AG09309 (cell line): ENCODE measurements at regions not wholly inside any gene's neighbourhood (a gene's known extent, or its start where the extent isn't known, plus 50 kb on each side); places are given as distances from the start of the nearest gene placed in this dataset.
"Not testable (repeated sequence)": the region's sequence is repeated elsewhere in the genome, so short reads cannot be mapped to it uniquely, and the experiment has no call there.

Source experiments
- DNase-seq: peaks from one replicate; pipeline ENCODE4 v3.0.0-alpha.2; 2010; ENCODE audit warnings: low read depth
- H3K4me3 ChIP-seq: 2 replicates; pipeline ENCODE4 v1.5.1; 2011; ENCODE audit warnings: mild to moderate bottlenecking, low read depth, low read length, moderate library complexity; ENCODE audit not compliant: control insufficient read depth
- TF ChIP-seq, protein P1 (sequence below): IDR thresholded peaks from 2 replicates; pipeline ENCODE4 v1.5.1; 2011; ENCODE audit warnings: mild to moderate bottlenecking, low read depth, low read length, inconsistent platforms; ENCODE audit not compliant: insufficient read depth, control insufficient read depth; ENCODE audit errors: missing control alignments

DNA sequence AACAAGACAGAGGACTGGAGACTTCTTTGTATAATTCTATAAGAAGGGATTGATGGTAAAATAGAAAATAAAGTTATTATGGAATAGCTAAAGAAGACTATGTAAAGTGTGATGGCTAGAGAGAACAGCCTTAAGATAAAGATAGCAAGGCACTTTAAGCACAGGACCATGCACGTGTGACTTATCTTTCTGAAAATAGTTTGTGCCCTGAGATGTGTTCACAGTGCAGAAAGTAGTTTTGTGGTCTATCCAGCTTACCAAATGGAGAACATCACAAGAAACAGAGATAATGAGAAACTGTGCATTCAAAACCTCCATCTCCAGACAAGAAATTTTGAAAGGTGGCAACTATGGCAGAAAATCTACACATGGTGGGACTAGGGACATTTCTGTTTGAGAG is 213.3 kb downstream of the PARM1 start:
- no peak overlapping the region for H3K4me3 ChIP-seq
- TF ChIP-seq, protein P1, sequence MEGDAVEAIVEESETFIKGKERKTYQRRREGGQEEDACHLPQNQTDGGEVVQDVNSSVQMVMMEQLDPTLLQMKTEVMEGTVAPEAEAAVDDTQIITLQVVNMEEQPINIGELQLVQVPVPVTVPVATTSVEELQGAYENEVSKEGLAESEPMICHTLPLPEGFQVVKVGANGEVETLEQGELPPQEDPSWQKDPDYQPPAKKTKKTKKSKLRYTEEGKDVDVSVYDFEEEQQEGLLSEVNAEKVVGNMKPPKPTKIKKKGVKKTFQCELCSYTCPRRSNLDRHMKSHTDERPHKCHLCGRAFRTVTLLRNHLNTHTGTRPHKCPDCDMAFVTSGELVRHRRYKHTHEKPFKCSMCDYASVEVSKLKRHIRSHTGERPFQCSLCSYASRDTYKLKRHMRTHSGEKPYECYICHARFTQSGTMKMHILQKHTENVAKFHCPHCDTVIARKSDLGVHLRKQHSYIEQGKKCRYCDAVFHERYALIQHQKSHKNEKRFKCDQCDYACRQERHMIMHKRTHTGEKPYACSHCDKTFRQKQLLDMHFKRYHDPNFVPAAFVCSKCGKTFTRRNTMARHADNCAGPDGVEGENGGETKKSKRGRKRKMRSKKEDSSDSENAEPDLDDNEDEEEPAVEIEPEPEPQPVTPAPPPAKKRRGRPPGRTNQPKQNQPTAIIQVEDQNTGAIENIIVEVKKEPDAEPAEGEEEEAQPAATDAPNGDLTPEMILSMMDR, result no peak
- no peak for DNase-seq

DNA sequence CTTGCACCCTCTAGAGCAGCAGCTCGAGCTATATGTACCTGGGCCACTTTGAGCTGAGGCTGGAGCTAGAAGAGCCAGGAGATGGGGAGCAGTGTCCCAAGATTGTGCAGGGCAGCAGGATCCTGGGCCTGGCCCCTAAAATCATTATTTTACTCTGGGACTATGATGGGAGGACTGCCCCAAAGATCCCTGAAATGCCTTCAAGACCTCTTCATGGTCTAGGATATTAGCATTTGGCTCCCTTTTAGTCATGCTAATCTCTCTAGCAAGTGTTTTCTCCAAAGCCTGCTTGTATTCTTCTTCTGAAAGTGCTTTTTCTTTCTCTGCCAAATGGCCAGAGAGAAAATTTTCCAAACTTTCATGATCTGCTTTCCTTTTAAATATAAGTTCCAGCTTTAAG is 211.6 kb downstream of the PARM1 start:
- H3K4me3 ChIP-seq, result no peak overlapping the region
- no peak for DNase-seq
- TF ChIP-seq, protein P1, result no peak

DNA sequence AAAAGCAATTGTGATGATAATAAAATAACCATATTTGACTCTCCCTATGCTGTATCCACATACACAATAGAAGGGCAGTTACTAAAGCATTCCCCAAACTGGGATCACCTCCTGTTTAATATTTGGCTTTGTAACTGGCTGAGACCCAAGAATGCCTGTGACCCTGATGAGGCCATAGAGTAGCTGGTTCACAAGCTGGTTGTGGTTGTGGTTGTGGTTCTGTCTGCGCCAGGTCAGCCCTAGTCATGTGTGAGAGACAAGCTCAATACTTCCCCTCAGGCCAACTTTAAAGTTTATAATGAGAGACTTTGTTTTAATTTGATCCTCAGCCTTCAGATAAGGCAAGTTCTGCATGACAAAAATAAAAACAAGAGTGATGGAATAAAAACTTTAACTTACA is 209.9 kb downstream of the PARM1 start:
- no peak for DNase-seq
- no peak overlapping the region for H3K4me3 ChIP-seq
- TF ChIP-seq, protein P1, result no peak

DNA sequence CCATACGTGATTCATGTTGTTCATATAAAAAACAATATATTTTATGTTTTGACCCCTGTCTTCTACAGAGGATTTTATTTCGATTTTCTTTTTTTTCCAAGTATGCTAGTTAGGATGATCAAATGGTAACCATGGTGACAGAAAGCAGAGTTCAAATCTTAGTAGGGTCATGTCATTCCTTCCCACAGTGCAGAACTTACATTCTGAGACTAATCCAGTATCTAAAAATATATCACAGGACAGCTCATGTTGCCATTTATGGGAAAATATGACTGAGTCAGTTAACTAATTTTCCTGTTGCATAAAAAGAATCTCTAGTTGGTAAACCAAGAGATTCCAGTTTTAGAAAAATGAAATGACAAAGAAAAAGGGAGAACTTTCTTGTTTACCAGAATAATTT is 209.5 kb downstream of the PARM1 start:
- DNase-seq, result no peak
- H3K4me3 ChIP-seq, result no peak overlapping the region
- TF ChIP-seq, protein P1, result no peak

DNA sequence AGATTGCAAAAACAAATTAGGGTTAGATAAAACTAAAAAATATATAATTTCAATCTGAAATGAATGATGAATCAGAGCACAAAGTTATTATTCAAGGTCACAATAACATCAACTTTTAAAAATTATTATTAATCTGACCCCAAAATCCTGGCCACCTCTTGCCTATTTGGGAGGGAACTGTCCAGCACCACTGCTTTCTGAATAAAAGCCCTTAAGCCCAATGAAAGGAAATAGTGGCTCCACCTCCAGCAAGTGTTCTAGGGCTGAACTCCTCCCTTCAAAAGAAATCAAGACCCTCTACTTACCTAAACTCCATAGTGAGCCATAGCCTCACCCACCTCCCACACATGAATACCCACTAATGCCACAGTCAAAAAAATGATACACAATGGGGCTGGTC is 208.2 kb downstream of the PARM1 start:
- no peak for DNase-seq
- TF ChIP-seq, protein P1, result no peak
- H3K4me3 ChIP-seq, result no peak overlapping the region

DNA sequence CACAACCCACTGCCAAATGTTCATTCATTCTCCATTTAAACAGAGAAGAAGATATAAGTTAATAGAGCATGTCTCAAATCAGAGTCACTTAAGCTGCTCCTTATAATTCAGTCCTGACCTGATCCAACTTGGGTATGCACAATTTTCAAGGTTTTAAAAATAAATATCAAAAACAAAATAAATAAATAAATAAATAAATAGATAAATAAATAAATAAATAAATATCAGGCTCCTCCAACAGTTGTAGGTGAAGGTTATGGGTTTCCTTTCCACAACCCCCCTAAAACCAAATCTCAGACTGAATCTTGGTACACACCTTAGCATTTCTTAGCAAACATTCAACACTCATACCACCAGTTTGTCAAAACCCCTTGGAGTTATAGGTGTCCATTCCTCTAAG is 204.4 kb downstream of the PARM1 start:
- H3K4me3 ChIP-seq, result no peak overlapping the region
- TF ChIP-seq, protein P1, result no peak
- no peak for DNase-seq

DNA sequence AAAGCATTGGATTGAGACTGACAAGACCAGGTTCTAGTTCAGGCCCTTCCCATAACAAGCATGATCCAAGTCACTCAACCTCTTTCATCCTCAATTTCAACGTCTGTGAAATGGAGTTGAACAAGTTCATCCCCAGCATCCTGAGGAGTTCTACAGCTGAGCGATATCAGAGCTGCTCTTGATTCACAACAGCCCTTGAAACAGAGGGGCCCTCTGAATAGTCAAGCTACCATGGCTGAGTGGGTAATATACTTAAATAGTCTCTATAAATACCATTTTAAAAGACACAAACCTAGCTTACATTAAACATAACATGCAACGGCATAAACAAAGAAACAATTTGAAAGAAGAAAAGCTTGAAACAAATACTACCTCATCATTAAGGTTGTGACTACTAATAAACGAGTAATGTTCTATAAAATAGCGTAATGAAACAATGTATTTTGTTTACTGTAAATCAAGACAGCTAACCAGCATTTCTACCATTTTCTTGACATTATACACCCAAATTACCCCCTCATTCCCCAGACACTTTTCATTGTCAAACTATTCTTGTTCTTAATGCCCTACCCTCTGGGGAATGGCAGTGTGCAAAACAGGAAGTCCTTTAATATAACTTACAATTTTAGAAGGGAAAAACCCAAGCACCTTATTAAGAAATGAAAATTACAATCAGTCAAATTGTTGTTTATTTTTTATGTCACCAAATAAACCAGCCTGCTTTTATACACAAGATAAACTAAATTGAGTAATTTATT is 202.3 kb downstream of the PARM1 start:
- TF ChIP-seq, protein P1, result no peak
- no peak overlapping the region for H3K4me3 ChIP-seq
- DNase-seq, result no peak

DNA sequence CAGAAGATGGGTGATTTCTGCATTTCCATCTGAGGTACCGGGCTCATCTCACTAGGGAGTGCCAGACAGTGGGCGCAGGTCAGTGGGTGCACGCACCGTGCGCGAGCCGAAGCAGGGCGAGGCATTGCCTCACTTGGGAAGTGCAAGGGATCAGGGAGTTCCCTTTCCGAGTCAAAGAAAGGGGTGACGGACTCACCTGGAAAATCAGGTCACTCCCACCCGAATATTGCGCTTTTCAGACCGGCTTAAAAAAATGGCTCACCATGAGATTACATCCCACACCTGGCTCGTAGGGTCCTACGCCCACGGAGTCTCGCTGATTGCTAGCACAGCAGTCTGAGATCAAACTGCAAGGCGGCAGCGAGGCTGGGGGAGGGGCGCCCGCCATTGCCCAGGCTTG is 194.0 kb downstream of the PARM1 start:
- not testable (repeated sequence) for DNase-seq, H3K4me3 ChIP-seq
